ENCODE measurements at regions not wholly inside any gene's neighbourhood (a gene's known extent, or its start where the extent isn't known, plus 50 kb on each side); places are given as distances from the start of the nearest gene placed in this dataset.
A peak's percentile ranks its signal among the peaks of the same experiment; 100 is the strongest.
"Not testable (repeated sequence)": the region's sequence is repeated elsewhere in the genome, so short reads cannot be mapped to it uniquely, and the experiment has no call there.

DNA sequence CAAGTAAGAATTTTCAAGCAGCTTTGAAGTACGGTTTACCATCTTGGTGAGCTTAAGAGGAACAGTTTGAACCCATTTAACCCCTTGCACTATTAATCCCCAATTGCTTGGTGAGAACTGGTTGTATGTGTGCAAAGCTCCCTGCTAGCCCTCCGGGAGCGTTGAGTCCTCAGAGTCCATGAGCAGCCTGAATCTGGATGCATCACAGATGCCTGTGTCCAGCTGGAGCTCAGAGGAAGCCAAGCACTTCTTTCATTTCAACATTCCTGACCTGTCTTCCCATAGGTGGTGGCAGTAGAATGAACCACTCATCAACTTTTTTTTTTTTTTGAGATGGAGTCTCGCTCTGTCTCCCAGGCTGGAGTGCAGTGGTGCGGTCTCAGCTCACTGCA lies 199.9 kb upstream of the IRF2BP2 start:
- not testable (repeated sequence) for DNase-seq

DNA sequence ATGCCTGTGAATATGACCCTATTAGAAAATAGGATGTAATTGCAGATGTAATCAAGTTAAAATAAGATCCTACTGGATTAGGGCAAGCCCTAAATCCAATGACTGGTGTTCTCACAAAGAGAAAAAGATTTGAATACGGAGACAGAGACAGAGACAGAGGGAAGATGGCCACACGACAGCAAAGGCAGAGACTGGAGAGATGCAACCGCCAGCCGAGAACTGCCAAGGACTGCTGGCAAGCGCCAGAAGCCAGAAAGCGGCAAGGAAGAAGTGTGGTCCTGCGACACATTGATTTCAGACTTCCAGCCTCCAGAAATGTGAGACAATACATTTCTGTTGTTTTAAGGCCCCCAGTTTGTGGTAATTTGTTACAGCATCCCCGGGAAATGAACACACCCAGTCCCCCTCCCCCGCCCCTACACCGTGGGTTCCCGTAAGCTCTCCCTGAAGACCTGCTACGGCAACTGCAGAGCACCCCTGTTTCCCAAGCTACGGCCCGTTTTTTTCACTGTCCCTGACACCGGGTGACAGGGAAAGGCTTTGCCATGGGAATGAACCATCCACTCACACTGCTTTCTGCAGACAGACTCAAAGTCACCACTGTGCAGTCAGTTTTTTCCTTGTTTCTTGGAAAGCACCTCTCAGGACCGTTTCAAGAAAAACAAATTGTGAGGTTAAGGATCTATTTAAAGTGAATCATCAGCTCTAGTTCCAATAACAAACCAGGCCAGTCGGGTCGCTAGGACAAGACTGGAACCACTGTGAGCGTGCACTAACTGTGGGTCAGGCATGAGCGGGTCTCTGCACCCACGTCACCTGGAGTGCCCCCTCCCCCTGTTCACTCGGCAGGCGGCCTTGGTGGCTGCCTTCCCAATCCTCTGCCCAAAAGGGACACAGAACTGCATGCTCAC lies 199.2 kb upstream of the IRF2BP2 start:
- DNase-seq, result peak; percentile 49

DNA sequence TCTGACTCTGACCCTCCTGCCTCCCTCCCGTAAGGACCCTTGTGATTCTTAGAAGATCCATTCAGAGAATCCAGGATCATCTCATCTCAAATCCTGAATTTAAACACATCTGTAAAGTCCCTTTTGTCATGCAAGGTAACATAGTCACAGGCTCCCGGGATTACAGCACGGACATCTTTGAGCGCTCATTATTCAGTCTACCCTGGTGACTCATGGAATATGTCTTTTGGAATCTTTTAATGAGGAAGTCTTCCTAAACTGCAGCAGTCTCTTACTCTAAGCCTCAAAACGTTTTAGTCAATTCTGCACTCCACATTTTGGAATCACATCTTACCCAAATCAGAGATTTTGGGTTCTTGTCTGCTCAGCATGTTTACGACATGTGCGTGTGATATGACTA lies 198.5 kb upstream of the IRF2BP2 start:
- DNase-seq, result not testable (repeated sequence)

DNA sequence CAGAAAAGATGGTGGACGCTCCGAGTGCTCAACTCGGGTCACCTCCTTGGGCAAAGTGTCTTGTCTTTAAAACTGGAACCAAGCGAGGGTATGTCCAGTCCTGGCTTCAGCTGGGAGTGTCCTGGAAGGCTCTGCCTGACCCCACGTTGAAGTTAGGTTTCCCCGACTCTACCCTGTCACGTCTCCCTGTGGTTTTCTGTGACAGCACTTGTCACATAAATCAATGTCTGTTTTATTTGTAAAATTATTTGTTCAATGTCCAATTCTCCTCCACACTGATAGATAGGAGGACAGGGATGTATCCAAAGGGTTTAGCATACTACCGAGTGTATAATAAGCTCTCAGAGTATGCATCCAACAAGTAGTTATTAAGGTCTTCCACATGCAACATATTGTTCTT lies 197.7 kb upstream of the IRF2BP2 start:
- not testable (repeated sequence) for DNase-seq

DNA sequence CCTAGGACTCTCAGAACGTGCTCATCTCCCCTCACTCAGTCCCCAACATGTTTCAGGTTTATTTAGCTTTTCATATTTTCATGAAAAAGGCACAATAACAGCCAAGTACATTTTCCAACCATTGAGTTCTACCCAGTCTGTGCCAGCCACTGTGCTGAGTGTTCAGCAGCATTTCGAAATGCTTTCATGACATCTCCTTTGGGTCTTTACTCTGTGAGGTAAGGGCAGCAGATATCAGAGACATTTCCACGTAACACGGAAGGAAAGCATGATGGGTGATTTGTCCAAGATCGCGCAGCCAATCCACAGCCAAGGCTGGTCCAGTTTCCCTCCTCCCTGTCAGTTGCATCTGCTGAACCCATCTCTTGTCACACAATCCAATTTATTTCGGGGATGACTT lies 192.6 kb upstream of the IRF2BP2 start:
- DNase-seq, result not testable (repeated sequence)

DNA sequence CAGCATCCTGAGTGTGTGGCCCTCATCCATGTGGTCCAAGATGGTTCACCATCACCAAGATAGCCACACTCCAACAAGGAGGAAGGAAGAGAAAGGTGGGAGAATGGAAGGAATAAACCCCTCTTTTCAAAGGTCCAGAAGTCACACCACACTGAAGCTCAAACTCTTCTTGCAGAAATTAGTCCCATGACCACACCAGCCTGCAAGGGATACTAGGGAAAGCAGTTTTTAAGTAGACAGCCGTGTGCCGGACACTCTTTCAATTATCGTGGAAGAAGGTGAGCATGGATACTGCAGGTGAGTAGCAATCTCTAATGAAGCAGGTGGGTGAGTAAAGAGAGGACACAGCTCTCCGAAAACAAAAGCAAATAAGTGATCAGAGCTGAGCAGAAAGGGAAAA lies 191.7 kb upstream of the IRF2BP2 start:
- not testable (repeated sequence) for DNase-seq

DNA sequence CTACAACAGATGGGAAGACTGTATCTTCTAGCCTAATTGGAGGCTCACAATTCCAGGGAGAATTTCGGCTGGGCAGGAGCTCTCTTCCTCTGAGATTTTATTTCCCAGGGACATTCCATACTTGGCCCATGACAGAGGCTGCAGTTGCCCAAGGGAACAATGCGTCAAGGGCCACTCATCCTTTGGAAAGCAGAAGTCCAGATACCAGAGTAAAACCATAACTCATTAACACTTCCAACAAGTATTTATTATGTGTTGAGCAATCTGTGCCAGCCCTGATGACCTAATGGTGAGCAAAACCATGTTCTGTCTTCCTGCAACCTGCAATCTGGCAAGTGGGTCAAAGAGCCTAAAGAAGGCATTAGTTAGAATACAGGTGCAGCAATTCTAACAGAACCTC lies 191.2 kb upstream of the IRF2BP2 start:
- DNase-seq, result not testable (repeated sequence)

DNA sequence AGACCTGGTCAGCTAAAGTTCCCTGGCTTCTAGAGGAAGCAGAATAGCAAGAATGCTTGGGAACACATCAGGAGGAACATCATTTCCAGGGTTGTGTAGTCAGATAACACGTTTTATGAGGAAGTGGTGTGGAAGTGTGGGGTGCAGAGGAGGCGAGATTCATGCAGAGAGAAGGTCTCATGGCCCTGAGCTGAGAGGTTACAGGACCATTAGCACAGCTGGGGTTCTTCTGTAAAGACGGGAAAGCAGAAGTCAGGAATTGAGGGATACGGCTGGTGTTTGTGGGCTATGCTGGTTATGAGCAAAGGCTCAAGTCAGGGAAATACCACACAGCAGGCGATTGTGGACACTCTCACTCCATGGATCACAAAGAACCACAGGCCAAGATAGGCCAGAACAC lies 190.6 kb upstream of the IRF2BP2 start:
- DNase-seq, result not testable (repeated sequence)

DNA sequence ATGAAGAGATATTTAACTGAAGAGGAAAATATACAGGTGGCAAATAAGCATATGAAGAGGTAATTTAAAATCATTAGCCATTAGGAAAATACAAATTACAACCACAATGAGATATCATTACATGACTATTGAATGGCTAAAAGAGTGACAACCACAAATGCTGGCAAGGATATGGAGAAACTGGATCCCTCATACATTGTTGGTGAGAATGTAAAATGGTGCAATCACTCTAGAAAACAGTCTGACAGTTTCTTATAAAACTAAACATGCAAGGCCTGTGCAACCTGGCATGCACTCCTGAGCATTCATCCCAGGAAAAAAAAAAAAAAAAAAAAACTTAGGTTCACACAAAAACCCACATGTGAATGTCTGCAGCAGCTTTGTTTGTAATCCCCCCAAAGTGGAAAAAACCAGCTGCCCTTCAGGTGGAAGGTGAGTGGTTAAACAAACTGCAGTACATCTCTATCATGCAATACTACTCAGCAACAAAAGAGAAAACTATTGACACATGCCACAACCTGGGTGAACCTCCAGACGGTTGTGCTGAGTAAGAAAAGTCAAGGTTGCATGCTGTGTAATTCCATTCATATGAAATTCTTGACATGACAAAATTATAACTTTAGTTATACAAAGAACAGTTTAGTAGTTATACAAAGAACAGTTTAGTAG lies 189.2 kb upstream of the IRF2BP2 start:
- not testable (repeated sequence) for DNase-seq

DNA sequence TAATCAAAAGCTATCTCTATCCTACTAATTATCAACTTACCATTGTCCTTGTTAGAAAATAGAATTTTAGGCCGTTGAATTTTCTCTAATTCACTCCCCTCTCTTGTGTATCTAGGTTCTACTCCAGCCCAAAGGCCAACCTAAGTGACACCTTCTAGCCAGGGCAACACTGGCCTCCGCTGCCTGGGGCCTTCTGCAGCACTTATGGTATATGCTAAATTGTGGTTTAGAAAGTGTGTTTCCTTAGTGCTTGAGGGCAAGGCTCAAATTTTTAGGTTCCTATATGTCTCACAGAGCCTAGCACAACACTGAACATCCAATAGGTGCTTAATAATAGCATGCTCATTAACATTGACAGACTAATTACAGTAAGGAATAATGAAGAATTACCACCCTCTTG lies 187.2 kb upstream of the IRF2BP2 start:
- DNase-seq, result not testable (repeated sequence)

DNA sequence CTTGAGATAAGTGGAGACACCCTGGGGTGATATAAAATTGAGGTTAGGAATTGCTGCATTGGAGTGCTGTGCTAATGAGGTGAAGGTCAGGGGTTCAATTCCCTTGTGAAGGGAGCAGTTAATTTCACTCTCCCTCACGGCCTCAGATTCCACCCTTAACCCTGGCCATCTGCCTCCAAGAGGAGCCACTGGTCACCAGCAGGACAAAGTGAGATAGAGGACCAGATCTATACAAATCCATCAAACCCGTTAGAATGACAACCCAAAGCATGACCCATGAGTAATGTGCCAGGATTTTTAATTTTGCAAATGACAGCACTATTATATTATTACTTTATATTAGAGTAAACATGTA lies 186.4 kb upstream of the IRF2BP2 start:
- not testable (repeated sequence) for DNase-seq

DNA sequence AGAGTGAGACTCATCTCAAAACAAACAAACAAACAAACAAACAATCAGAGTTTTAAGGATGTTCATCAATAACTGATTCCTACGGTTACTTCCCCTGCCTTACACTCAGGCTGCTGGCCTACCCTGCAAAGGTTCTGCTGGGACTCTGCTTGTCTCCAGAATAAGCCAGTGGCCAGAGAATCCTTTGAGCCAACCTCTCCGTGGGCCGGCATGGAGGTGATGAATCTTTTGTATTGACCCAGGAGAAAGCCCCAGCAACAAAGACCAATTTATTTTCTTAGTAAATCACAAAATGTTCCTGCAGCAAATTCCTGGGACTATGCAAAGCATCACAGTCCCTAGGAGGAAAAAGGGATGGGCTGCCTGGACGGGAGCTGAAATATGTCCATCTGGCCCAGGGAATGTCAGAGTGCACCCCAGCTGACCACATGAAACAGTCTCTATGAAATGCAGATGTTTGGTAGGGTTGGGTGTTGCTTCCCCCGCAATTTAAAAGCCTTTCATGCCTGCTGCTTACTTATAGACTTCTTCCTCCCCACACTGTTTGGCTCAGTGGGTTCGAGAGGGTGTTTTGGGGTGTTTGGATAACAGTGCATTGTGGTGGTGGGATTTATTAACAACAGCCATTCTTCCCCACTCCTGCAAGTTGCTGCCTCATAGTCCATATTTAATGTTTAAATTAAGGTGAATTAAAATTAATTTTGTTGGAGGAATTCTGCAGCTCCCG lies 185.9 kb upstream of the IRF2BP2 start:
- DNase-seq, result not testable (repeated sequence)

DNA sequence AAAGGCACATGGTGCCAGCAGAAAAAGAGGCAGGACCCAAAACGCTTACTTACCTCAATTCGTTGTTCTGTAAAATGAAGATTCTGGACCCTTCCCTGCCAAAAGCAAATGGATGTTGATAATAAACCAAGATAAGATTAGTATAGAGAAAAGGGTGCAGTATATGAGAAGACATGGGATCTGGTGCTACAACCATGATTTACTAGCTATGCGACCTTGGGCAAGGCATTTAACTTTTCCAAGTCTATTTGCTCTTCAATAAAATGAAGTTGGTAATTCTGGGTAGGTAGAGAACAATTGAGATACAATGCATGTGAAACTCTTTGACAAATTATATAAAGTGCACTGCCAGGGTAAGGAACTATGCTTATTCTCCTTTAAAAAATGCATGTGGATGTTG lies 185.0 kb upstream of the IRF2BP2 start:
- not testable (repeated sequence) for DNase-seq

DNA sequence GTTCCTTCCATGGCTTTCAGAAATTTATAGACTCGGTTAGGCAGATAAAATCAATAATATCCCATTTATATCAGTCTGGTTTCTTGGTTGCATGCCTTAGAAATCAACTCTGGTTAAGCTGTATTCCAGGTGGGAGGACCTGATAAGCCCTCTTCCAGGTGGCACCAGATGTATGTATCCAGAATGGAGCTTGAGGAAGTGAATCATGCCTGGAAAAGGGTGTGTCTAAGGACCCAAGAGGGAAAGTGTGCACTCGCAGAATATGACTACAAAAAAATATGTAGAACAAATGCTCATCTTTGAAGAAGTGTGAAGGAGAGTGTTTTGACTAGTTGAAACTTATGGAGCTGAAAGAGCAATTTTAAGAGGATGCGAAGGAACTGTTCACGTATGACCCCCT lies 184.5 kb upstream of the IRF2BP2 start:
- DNase-seq, result not testable (repeated sequence)

DNA sequence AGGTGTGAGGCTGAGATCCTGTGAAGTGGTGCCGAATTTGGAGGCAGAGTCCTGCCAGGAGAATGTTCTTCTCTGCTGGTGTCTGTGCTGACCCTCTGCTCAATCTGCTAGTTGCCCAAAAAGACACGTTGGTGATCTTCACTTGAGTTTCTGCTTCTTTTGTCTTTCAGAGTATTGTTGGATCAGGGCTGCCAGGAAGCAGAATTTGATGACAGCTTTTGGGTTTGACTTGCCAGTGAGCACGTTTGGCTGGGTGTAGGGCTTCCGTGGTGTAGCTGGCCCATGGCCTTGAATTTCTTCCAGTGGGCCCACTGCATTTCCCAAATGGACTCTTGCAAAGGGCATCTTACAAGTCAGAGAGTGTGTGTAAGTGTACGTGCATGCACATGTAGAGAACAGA lies 183.9 kb upstream of the IRF2BP2 start:
- not testable (repeated sequence) for DNase-seq

DNA sequence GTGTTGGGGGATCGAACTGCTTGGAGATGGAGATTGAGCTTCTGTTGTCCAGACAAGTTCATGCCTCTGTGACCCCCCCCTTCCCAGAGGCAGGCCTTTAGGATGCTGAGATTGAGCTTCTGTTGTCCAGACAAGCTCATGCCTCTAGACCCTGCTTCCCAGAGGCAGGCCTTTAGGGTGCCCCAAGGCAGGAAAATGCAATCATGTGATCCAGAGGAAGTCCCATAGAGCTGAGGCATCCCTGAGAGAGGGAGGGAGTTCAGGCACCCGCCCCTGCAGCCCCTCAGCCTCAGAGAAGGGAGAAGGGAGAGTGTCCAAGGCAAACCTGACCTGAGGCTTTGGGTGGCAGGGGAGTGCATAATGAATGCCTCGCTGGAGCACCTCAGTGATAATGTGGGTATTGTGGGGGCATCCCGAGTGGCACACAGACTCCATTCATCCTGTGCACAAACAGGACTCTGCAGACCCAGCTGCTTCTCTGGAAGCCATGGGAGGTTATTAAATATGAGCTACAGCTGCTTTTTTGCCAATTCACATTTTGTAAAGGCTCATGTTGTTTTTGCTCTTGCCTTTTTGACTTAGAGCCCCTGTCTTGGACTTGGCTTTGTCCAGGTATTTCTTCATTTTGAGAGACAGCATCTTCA lies 182.4 kb upstream of the IRF2BP2 start:
- not testable (repeated sequence) for DNase-seq

DNA sequence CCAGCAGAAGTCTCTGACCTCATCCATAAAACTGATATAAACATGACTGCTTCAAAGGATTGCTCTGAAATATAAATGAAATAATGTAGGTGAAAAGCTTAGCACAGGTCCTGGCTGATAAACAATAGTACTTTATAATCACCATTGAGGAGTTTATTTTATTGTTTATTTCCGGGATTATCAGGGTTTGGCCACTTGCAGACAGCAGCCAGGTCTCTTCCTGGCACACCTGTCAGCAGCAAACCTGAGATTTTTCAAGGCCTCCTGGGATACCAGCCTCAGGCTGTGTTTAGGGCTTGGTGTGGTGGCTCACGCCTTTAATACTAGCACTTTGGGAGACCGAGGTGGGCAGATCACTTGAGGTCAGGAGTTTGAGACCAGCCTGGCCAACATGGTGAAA lies 181.6 kb upstream of the IRF2BP2 start:
- not testable (repeated sequence) for DNase-seq

DNA sequence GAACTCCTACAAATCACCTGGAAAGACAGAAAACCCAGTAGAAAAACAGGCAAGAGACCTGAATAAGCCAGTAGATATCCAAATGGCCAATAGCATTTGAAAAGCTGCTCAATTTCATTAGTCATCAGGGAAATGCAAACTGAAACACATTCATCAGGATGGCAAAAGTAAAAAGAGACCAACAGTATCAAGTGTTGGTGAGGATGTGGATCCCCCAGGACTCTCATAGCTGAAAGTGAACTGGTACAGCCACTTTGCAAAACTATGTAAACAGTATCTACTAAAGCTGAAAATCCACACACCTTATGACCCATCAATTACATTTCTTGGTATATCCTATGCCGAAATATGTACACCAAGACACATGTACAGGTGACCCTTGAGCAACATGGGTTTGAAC lies 180.4 kb upstream of the IRF2BP2 start:
- not testable (repeated sequence) for DNase-seq

DNA sequence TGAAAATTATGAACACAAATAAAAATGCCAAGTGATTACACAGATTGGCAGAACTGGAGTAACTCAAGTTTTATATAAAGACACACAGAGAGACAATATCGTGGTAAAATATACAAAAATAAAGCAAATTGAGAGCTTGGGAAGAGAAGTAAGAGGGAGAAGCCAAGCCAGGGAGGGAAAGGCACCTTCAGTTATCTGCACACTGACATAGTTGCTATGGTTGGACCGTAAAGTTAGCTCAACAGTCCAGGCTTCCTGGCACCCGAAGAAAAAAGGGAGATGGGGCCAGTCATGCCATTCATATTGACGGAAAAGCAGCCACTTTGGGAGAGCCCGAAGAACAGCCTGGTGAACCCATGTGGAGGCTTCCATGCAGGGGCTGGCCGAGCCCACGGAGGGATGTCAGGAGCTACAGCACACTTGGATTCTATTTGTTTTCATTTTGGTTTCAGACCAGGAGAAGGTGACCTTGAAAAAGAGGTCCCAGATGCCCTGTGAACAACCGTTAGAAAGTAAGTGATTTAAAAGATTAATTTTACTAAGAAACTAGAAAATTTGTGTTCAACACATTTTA lies 177.1 kb upstream of the IRF2BP2 start:
- not testable (repeated sequence) for DNase-seq

DNA sequence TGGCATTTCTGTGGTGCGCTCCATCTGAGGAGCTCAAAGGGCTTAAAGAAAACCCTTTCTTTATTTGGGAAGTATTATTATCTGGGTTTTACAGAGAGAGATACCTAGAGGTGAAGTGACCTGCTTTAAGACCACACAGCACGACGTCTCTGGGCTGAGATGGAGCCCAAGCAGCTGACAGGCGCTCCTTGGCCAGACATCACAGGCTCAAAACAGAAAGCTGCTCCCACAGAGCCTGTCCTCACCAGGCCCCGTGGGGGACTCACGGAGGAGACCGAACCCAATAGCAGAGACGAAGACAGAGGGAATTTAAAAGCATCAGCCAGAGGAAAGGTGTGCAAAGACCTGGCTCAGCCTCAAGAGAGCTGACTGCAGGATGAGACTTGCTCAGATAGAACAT lies 175.9 kb upstream of the IRF2BP2 start:
- not testable (repeated sequence) for DNase-seq

DNA sequence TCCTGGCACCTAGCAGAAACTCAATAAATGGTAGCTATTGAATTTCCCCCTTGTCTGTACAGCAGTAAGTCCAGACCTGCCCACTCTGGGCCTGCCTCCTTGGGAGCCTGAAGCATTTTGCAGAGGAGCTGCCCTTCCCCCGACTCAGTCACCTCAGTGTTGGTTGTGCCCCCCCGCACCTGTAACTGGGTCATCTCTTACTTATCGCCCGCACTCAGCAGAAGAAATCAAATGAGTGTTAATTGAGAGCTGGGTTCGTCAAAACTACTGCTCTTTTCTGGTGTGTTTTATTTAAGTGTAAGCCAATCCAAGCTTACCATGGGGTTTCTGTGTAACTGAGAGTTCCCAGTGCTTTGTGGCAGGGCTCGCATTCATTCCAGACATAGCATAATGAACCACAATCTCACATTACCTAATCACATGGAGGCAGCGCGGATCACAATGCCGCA lies 175.5 kb upstream of the IRF2BP2 start:
- DNase-seq, result not testable (repeated sequence)

DNA sequence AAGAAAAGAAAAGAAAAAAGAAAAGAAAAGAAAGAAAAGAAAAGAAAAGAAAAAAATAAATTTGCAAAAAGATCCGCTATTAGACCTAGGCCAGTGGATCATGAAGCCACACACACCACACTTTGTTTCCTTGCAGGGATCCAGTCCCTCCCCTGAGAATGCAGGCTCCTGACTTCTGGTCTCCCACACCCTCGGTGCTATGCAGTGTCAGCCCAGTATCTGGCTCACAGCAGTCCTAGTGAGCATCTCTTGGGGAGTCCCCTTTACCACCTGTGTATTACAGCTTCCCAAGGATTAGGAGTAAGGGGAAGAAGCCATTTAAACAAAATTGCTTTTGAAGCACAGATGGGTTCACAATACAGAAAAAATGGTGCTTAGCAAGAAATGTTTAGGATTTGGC lies 174.1 kb upstream of the IRF2BP2 start:
- not testable (repeated sequence) for DNase-seq
